Panc1 (cell line): ENCODE measurements at regions not wholly inside any gene's neighbourhood (a gene's known extent, or its start where the extent isn't known, plus 50 kb on each side); places are given as distances from the start of the nearest gene placed in this dataset.

Experiments used
- ATAC-seq: fragments of 200-7000 bp; cut with Tn5 transposase; 2 replicates; pipeline ENCODE4 v1.9.1; 2020; ENCODE audit warnings: mild to moderate bottlenecking, moderate library complexity
- BruUV-seq: library from RNA; stranded (reverse); fragments of 400-500 nt; replicated peaks from 2 replicates; lab custom pipeline; 2021; lab: Mats Ljungman, UMichigan
- CTCF ChIA-PET: fragments of 300-600 bp; sonication (Branson Sonifier 250); formaldehyde crosslinking; loops from one replicate; lab custom pipeline; 2022; ENCODE audit warnings: antibody characterized with exemption; lab: Charles Lee
- POLR2A ChIA-PET: fragments of 300-600 bp; sonication (Branson Sonifier 250); formaldehyde crosslinking; loops from one replicate; lab custom pipeline; 2022; ENCODE audit warnings: antibody characterized with exemption; lab: Charles Lee
- DNase-seq: peaks from one replicate; pipeline ENCODE4 v3.0.0-alpha.2; 2010; ENCODE audit warnings: low read depth, low spot score
- H3K27ac ChIP-seq: 2 replicates; pipeline ENCODE4 v1.5.1; 2011; ENCODE audit warnings: mild to moderate bottlenecking, low read length, inconsistent platforms
- H3K27me3 ChIP-seq: fragments of 200-500 bp; sonication (Bioruptor generic); 2 replicates; pipeline ENCODE4 v1.6.0; 2014; ENCODE audit warnings: low read length, inconsistent platforms; ENCODE audit not compliant: control insufficient read depth, insufficient read depth
- H3K36me3 ChIP-seq: fragments of 200-500 bp; sonication (Bioruptor generic); 2 replicates; pipeline ENCODE4 v1.5.1; 2014; ENCODE audit warnings: inconsistent platforms, mild to moderate bottlenecking, low read length, moderate library complexity; ENCODE audit not compliant: control insufficient read depth, insufficient read depth
- H3K4me1 ChIP-seq: 2 replicates; pipeline ENCODE4 v1.5.1; 2011; ENCODE audit warnings: inconsistent platforms, mild to moderate bottlenecking, low read length, moderate library complexity; ENCODE audit not compliant: control insufficient read depth, insufficient read depth
- H3K4me3 ChIP-seq, 2 experiments: 2 replicates each; pipeline ENCODE4 v1.5.1; 2011 to 2012; ENCODE audit warnings: low read depth in 2 of 2, low read length in 2 of 2, mild to moderate bottlenecking in 2 of 2, inconsistent platforms in 1 of 2, moderate library complexity in 1 of 2
- H3K9me3 ChIP-seq: fragments of 200-500 bp; sonication (Bioruptor generic); 2 replicates; pipeline ENCODE4 v1.5.1; 2014; ENCODE audit warnings: low read depth, mild to moderate bottlenecking, inconsistent platforms, low read length, moderate library complexity; ENCODE audit not compliant: control insufficient read depth, insufficient read depth
- POLR2AphosphoS5 ChIP-seq: IDR thresholded peaks from 2 replicates; pipeline ENCODE4 v1.6.1; 2012; ENCODE audit warnings: mild to moderate bottlenecking, low read depth, low read length, moderate library complexity
- SIN3A ChIP-seq: IDR thresholded peaks from 2 replicates; pipeline ENCODE4 v1.6.1; 2012; ENCODE audit warnings: low read depth, mild to moderate bottlenecking, low read length, moderate library complexity, borderline replicate concordance; ENCODE audit not compliant: insufficient read depth
- TCF7L2 ChIP-seq: IDR thresholded peaks from 2 replicates; pipeline ENCODE4 v1.6.1; 2011; ENCODE audit warnings: mild to moderate bottlenecking, low read depth, low read length, inconsistent platforms
- in situ Hi-C: cut with HindIII; loops from 2 replicates; pipeline ENCODE4 v1.10.0; 2016; ENCODE audit warnings: low sequenced_read_pairs, low pct_unique_long_range_greater_than_20kb
- intact Hi-C: fragments of 100-400 bp; cut with micrococcal nuclease; formaldehyde crosslinking; loops from one replicate; pipeline ENCODE4 v1.10.0; 2022; ENCODE audit not compliant: unreplicated experiment
- TF ChIP-seq, protein P1 (sequence below), 2 experiments: IDR thresholded peaks; 2 replicates each; pipeline ENCODE4 v1.6.1; 2011 to 2012; ENCODE audit warnings: low read depth in 2 of 2, control low read depth in 1 of 2, low read length in 1 of 2, mild to moderate bottlenecking in 1 of 2, moderate library complexity in 1 of 2; ENCODE audit not compliant: insufficient read depth in 1 of 2
- TF ChIP-seq, protein P2 (sequence below): fragments of 450-650 bp; IDR thresholded peaks from 2 replicates; pipeline ENCODE4 v1.5.1; 2017; ENCODE audit warnings: mild to moderate bottlenecking

DNA sequence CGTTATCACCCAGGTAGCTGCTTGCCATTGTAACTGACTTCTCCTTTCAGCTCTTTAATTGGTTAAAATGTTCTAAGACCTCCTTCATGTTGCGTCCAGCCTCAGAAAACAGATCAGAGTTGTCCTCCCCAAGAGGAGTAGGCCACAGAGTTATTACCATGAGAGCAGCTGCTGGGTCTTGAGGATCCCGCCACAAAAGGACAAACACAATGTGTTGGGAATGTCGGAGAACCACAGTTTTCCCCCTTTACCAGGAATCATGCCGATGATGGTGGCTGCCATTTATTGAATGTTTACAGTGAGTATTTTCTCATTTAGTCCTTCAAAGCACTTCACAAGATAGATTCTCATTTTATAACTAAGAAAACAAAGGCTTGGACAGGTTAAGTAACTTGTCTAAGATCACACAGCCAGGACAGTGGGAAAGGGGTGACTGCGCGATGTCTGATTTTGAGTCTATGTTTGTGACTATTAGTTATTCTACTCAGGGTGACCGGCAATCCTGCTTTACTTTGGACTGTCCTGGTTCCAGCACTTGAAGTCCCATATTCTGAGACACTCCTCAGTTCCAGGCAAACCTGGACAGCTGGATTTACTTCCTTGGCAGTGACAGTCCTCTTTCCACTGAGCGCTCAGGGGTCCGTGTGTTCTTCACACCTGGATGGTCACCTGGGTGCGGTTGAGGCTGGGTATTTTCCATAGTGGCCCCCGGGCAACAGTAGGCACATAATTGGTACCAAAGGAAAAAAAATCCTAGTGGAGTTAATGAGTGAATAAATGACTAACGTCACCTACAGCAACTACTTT lies 93.6 kb downstream of the LIPG start:
- Histone ChIP-seq H3K4me1 (peaks cover 8% of the 10 kb centered on the region), H3K4me3 (no peak overlapping the region; a peak in 1 of 4 replicates), H3K36me3 (no peaks in the 10 kb centered on the region), H3K27me3 (no peaks in the 10 kb centered on the region), H3K27ac (peak overlapping the region; percentile 78), H3K9me3 (no peaks in the 10 kb centered on the region)
- ChIA-PET POLR2A (no interaction called here), CTCF (no interaction called here)
- no TSS peak for BruUV-seq
- ATAC-seq: peak; percentile 52
- TF ChIP-seq, protein P1, sequence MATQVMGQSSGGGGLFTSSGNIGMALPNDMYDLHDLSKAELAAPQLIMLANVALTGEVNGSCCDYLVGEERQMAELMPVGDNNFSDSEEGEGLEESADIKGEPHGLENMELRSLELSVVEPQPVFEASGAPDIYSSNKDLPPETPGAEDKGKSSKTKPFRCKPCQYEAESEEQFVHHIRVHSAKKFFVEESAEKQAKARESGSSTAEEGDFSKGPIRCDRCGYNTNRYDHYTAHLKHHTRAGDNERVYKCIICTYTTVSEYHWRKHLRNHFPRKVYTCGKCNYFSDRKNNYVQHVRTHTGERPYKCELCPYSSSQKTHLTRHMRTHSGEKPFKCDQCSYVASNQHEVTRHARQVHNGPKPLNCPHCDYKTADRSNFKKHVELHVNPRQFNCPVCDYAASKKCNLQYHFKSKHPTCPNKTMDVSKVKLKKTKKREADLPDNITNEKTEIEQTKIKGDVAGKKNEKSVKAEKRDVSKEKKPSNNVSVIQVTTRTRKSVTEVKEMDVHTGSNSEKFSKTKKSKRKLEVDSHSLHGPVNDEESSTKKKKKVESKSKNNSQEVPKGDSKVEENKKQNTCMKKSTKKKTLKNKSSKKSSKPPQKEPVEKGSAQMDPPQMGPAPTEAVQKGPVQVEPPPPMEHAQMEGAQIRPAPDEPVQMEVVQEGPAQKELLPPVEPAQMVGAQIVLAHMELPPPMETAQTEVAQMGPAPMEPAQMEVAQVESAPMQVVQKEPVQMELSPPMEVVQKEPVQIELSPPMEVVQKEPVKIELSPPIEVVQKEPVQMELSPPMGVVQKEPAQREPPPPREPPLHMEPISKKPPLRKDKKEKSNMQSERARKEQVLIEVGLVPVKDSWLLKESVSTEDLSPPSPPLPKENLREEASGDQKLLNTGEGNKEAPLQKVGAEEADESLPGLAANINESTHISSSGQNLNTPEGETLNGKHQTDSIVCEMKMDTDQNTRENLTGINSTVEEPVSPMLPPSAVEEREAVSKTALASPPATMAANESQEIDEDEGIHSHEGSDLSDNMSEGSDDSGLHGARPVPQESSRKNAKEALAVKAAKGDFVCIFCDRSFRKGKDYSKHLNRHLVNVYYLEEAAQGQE (IDR thresholded peaks at IDR 0.05; ENCODE audit: insufficient read depth in 1 of 2, low read depth in 2 of 2, low read length in 1 of 2): no peak
- no peak for TF ChIP-seq POLR2AphosphoS5
- TF ChIP-seq, protein P2, sequence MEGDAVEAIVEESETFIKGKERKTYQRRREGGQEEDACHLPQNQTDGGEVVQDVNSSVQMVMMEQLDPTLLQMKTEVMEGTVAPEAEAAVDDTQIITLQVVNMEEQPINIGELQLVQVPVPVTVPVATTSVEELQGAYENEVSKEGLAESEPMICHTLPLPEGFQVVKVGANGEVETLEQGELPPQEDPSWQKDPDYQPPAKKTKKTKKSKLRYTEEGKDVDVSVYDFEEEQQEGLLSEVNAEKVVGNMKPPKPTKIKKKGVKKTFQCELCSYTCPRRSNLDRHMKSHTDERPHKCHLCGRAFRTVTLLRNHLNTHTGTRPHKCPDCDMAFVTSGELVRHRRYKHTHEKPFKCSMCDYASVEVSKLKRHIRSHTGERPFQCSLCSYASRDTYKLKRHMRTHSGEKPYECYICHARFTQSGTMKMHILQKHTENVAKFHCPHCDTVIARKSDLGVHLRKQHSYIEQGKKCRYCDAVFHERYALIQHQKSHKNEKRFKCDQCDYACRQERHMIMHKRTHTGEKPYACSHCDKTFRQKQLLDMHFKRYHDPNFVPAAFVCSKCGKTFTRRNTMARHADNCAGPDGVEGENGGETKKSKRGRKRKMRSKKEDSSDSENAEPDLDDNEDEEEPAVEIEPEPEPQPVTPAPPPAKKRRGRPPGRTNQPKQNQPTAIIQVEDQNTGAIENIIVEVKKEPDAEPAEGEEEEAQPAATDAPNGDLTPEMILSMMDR: no peak
- no peak for TF ChIP-seq SIN3A
- no peak for TF ChIP-seq TCF7L2
- in situ Hi-C loops: no loop called here
- intact Hi-C loops: no loop called here
- DNase-seq: no peak

DNA sequence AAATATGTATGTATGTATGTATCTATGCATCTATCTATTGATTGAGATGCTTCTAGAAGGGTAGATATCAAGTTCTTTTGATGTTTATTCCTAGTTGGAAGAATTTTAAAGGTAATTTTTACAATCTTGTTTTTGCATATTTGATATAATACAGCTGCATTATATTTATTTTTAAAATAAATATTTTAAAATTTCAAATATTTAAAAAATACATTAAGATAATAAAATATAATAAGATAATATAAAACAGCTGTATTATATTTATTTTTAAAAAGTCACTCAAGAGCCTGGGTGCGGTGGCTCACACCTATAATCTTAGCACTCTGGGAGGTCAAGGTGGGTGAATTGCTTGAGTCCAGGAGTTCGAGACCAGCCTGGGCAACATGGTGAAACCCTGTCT lies 92.5 kb downstream of the LIPG start:
- H3K27ac ChIP-seq: peak overlapping the region; percentile 78; the same call in 1 of the 2 replicates
- ATAC-seq (no peak), DNase-seq (no peak)
- POLR2A ChIA-PET: no interaction called here
- intact Hi-C loops (no loop called here), in situ Hi-C loops (no loop called here)
- CTCF ChIA-PET: no interaction called here
- H3K27me3 ChIP-seq: no peaks in the 10 kb centered on the region
- H3K36me3 ChIP-seq: no peaks in the 10 kb centered on the region
- no TSS peak for BruUV-seq
- no peaks in the 10 kb centered on the region for H3K9me3 ChIP-seq
- TF ChIP-seq TCF7L2 (no peak), POLR2AphosphoS5 (no peak), SIN3A (no peak)
- TF ChIP-seq, protein P2: no peak
- TF ChIP-seq, protein P1 (IDR thresholded peaks at IDR 0.05; ENCODE audit: insufficient read depth in 1 of 2, low read depth in 2 of 2, low read length in 1 of 2): no peak
- no peak overlapping the region for H3K4me3 ChIP-seq
- peaks cover 8% of the 10 kb centered on the region for H3K4me1 ChIP-seq
